ENCODE measurements at regions not wholly inside any gene's neighbourhood (a gene's known extent, or its start where the extent isn't known, plus 50 kb on each side); places are given as distances from the start of the nearest gene placed in this dataset.

DNA sequence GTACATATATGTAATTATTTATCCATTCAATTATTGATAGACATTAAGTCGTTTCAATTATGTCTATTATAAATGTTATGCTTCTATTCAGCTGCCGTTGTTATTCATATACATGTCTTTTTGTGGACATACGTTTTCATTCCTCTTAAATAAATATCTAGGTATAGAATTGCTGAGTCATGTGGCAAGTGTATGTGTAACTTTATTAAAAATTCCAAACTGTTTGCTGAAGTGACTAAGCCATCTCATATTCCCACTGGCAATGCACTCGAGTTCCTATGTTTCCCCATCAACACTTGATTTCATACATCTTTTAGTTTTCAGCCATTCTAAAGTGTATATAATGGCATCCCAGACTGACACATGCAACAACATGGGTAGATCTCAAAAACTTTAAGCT is 739.7 kb upstream of the POU3F2 start:
- DNase-seq: no peak
- no peaks in the 10 kb centered on the region for H3K36me3 ChIP-seq (ENCODE audit: control insufficient read depth in 1 of 2, insufficient read depth in 2 of 2, low read length in 1 of 2)
- ATAC-seq (ENCODE audit: low FRiP score): no peak
- WGBS, 2 donors: 41 to 51% methylated on average over 4 of the region's 4 CpGs
- no peaks in the 10 kb centered on the region for H3K4me1 ChIP-seq (ENCODE audit: control insufficient read depth in 1 of 2, insufficient read depth in 2 of 2, low read length in 2 of 2)
- no peaks in the 10 kb centered on the region for H3K27me3 ChIP-seq (ENCODE audit: control insufficient read depth in 1 of 2, insufficient read depth in 2 of 2, low read length in 1 of 2)
- H3K4me3 ChIP-seq (ENCODE audit: low read length in 2 of 2): no peak overlapping the region
- intact Hi-C loops (cut with DNase I): no loop called here
- no peak overlapping the region for H3K27ac ChIP-seq (ENCODE audit: low read depth in 1 of 2, low read length in 2 of 2)
- no peaks in the 10 kb centered on the region for H3K9me3 ChIP-seq (ENCODE audit: control insufficient read depth, low read length)

GRCh38 chr6:98107801-98108200 is 726.6 kb upstream of the POU3F2 start:
- no peak for ATAC-seq (ENCODE audit: low FRiP score)
- no peak for DNase-seq
- Histone ChIP-seq H3K27me3 (ENCODE audit: control insufficient read depth in 1 of 2, insufficient read depth in 2 of 2, low read length in 1 of 2) (no peaks in the 10 kb centered on the region), H3K4me3 (ENCODE audit: low read length in 2 of 2) (no peak overlapping the region), H3K27ac (ENCODE audit: low read depth in 1 of 2, low read length in 2 of 2) (no peak overlapping the region), H3K9me3 (ENCODE audit: control insufficient read depth, low read length) (no peaks in the 10 kb centered on the region), H3K4me1 (ENCODE audit: control insufficient read depth in 1 of 2, insufficient read depth in 2 of 2, low read length in 2 of 2) (no peaks in the 10 kb centered on the region), H3K36me3 (ENCODE audit: control insufficient read depth in 1 of 2, insufficient read depth in 2 of 2, low read length in 1 of 2) (no peaks in the 10 kb centered on the region)
- intact Hi-C loops (cut with DNase I): no loop called here

GRCh38 chr6:98116455-98116854 is 717.9 kb upstream of the POU3F2 start:
- H3K36me3 ChIP-seq (ENCODE audit: control insufficient read depth in 1 of 2, insufficient read depth in 2 of 2, low read length in 1 of 2): no peaks in the 10 kb centered on the region
- H3K9me3 ChIP-seq (ENCODE audit: control insufficient read depth, low read length): no peaks in the 10 kb centered on the region
- H3K4me1 ChIP-seq (ENCODE audit: control insufficient read depth in 1 of 2, insufficient read depth in 2 of 2, low read length in 2 of 2): no peaks in the 10 kb centered on the region
- H3K27ac ChIP-seq (ENCODE audit: low read depth in 1 of 2, low read length in 2 of 2): no peak overlapping the region
- no peak for DNase-seq
- intact Hi-C loops (cut with DNase I): no loop called here
- no peak overlapping the region for H3K4me3 ChIP-seq (ENCODE audit: low read length in 2 of 2)
- no peak for ATAC-seq (ENCODE audit: low FRiP score)
- WGBS, 2 donors: 60 to 65% methylated on average over 9 of the region's 9 CpGs
- H3K27me3 ChIP-seq (ENCODE audit: control insufficient read depth in 1 of 2, insufficient read depth in 2 of 2, low read length in 1 of 2): no peaks in the 10 kb centered on the region

DNA sequence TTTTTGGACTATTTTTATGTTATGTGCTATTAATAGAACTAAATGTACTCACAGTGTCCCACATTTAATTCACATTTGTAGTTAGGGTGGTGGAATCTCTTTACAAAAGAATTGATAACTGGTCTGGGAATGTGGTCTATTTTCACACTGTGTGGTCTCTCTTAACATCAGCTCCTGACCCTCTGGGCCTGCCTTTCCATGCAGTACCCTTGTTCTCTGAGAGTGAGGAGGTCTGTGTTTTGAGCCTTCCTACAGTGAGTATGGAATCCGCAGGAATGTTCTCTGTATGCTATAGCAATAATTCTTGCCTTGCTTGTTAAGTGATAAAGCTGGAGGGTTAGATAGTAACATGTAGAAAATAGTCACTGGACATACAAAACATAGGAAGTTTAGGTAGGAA is 717.3 kb upstream of the POU3F2 start:
- no peak for DNase-seq
- no peak for ATAC-seq (ENCODE audit: low FRiP score)
- Histone ChIP-seq H3K4me3 (ENCODE audit: low read length in 2 of 2) (no peak overlapping the region), H3K36me3 (ENCODE audit: control insufficient read depth in 1 of 2, insufficient read depth in 2 of 2, low read length in 1 of 2) (no peaks in the 10 kb centered on the region), H3K27ac (ENCODE audit: low read depth in 1 of 2, low read length in 2 of 2) (no peak overlapping the region), H3K4me1 (ENCODE audit: control insufficient read depth in 1 of 2, insufficient read depth in 2 of 2, low read length in 2 of 2) (no peaks in the 10 kb centered on the region), H3K9me3 (ENCODE audit: control insufficient read depth, low read length) (no peaks in the 10 kb centered on the region), H3K27me3 (ENCODE audit: control insufficient read depth in 1 of 2, insufficient read depth in 2 of 2, low read length in 1 of 2) (no peaks in the 10 kb centered on the region)
- WGBS, 2 donors: 10 to 23% methylated on average over 1 of the region's 1 CpG
- intact Hi-C loops (cut with DNase I): no loop called here

DNA sequence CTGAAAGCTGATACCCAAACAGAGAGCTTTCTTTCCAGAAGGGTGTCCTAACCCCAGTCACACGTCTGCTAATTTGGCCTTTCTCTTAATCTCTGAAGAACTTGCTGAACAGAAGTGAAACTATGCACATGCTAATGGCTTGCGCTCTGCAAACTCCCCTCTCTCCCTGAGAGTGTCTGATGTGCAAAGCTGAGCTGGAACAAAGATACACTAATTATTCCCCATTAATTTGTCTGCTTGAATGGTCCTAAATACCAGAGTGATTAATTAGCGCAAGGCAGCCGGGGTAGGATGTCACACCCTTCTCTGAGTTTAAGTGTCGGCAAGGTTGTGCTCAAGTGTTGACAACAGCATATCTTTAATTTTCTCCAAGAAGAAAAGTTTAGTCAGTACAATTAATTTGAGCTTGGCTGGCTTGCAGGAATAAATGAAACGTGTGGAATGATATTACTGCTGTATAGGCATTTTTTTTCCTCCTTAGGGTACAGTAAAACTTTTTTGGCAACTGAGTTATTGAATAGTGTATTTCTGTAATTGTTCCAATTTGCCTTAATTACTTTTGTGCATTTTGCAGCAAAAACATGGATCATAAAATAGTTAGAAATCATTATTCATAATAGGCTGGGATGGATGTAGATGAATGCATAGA is 715.9 kb upstream of the POU3F2 start:
- no peak overlapping the region for H3K4me3 ChIP-seq (ENCODE audit: low read length in 2 of 2)
- intact Hi-C loops (cut with DNase I): no loop called here
- DNase-seq: no peak
- H3K36me3 ChIP-seq (ENCODE audit: control insufficient read depth in 1 of 2, insufficient read depth in 2 of 2, low read length in 1 of 2): no peaks in the 10 kb centered on the region
- no peak overlapping the region for H3K27ac ChIP-seq (ENCODE audit: low read depth in 1 of 2, low read length in 2 of 2)
- no peak for ATAC-seq (ENCODE audit: low FRiP score)
- no peaks in the 10 kb centered on the region for H3K4me1 ChIP-seq (ENCODE audit: control insufficient read depth in 1 of 2, insufficient read depth in 2 of 2, low read length in 2 of 2)
- H3K9me3 ChIP-seq (ENCODE audit: control insufficient read depth, low read length): no peaks in the 10 kb centered on the region
- no peaks in the 10 kb centered on the region for H3K27me3 ChIP-seq (ENCODE audit: control insufficient read depth in 1 of 2, insufficient read depth in 2 of 2, low read length in 1 of 2)
- 28 to 32% methylated on average over 6 of the region's 6 CpGs for WGBS, 2 donors

GRCh38 chr6:98124171-98124570 is 710.2 kb upstream of the POU3F2 start:
- 73 to 76% methylated on average over 2 of the region's 2 CpGs for WGBS, 2 donors
- ATAC-seq (ENCODE audit: low FRiP score) (no peak), DNase-seq (no peak)
- no peak overlapping the region for H3K27ac ChIP-seq (ENCODE audit: low read depth in 1 of 2, low read length in 2 of 2)
- H3K27me3 ChIP-seq (ENCODE audit: control insufficient read depth in 1 of 2, insufficient read depth in 2 of 2, low read length in 1 of 2): no peaks in the 10 kb centered on the region
- no peaks in the 10 kb centered on the region for H3K36me3 ChIP-seq (ENCODE audit: control insufficient read depth in 1 of 2, insufficient read depth in 2 of 2, low read length in 1 of 2)
- no peak overlapping the region for H3K4me3 ChIP-seq (ENCODE audit: low read length in 2 of 2)
- intact Hi-C loops (cut with DNase I): no loop called here
- no peaks in the 10 kb centered on the region for H3K4me1 ChIP-seq (ENCODE audit: control insufficient read depth in 1 of 2, insufficient read depth in 2 of 2, low read length in 2 of 2)
- H3K9me3 ChIP-seq (ENCODE audit: control insufficient read depth, low read length): no peaks in the 10 kb centered on the region

DNA sequence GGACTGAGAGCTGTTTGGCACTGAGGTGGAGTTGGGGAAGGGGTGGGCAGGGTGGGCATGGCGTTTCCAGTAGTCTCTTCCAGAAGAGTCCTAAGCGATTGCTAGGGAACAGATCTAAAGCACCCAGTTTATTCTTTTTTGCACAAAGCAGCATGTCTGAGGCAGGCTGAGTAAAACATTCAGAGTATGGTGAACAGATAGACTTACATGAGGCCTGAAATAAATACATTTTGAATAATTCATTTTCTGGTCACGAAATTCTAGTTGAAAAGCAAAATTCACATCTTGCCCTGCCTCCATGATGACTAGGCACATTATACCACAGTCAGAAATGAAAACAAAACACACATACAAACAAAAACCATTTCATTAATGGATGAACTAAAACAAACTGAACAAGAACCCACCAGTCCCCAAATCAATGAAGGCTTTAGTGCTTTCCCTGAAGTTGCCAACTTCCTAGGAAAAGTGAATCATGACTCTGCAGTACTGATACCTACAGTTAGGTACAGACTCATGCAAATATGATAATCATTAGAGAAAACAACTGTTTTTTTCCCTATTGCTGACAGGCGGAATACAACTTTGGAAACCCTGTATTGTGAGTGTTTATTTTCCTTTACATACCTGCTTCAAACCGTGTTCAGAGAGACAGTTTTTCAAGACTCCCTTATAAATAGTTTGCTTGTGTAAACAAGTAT is 702.9 kb upstream of the POU3F2 start:
- intact Hi-C loops (cut with DNase I): no loop called here
- H3K4me1 ChIP-seq (ENCODE audit: control insufficient read depth in 1 of 2, insufficient read depth in 2 of 2, low read length in 2 of 2): no peaks in the 10 kb centered on the region
- DNase-seq: no peak
- no peak overlapping the region for H3K4me3 ChIP-seq (ENCODE audit: low read length in 2 of 2)
- H3K27me3 ChIP-seq (ENCODE audit: control insufficient read depth in 1 of 2, insufficient read depth in 2 of 2, low read length in 1 of 2): no peaks in the 10 kb centered on the region
- no peaks in the 10 kb centered on the region for H3K9me3 ChIP-seq (ENCODE audit: control insufficient read depth, low read length)
- 17 to 34% methylated on average over 5 of the region's 5 CpGs for WGBS, 2 donors
- no peak overlapping the region for H3K27ac ChIP-seq (ENCODE audit: low read depth in 1 of 2, low read length in 2 of 2)
- H3K36me3 ChIP-seq (ENCODE audit: control insufficient read depth in 1 of 2, insufficient read depth in 2 of 2, low read length in 1 of 2): no peaks in the 10 kb centered on the region
- no peak for ATAC-seq (ENCODE audit: low FRiP score)

- 5 to 7% methylated on average over 4 of the region's 4 CpGs for WGBS, 2 donors
- Histone ChIP-seq H3K9me3 (ENCODE audit: control insufficient read depth, low read length) (no peaks in the 10 kb centered on the region), H3K27me3 (ENCODE audit: control insufficient read depth in 1 of 2, insufficient read depth in 2 of 2, low read length in 1 of 2) (no peaks in the 10 kb centered on the region), H3K36me3 (ENCODE audit: control insufficient read depth in 1 of 2, insufficient read depth in 2 of 2, low read length in 1 of 2) (no peaks in the 10 kb centered on the region), H3K4me1 (ENCODE audit: control insufficient read depth in 1 of 2, insufficient read depth in 2 of 2, low read length in 2 of 2) (no peaks in the 10 kb centered on the region), H3K4me3 (ENCODE audit: low read length in 2 of 2) (no peak overlapping the region), H3K27ac (ENCODE audit: low read depth in 1 of 2, low read length in 2 of 2) (no peak overlapping the region)
- ATAC-seq (ENCODE audit: low FRiP score): no peak
- no peak for DNase-seq
- intact Hi-C loops (cut with DNase I): no loop called here
These were observed 698.0 kb upstream of the POU3F2 start for GRCh38 chr6:98136333-98136732.

DNA sequence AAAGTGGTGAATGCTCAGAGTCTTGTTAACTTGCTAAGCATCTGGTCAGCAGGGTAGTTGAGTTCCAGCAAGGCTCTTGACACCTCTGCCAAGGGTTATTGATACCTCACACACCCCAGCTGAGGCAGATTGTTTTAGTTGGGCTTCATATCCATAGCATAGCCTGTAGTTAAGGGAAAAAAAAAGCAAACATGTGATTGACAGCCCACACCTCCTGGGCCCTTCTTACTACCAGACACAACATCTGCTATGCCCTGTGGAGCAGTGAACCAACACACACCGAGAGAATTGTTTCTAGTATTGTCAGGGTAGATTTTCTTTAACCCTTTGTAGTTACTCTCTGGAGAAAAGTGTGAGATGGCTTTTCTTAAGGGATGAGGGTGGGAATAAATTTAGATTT is 697.0 kb upstream of the POU3F2 start:
- ATAC-seq (ENCODE audit: low FRiP score) (no peak), DNase-seq (no peak)
- intact Hi-C loops (cut with DNase I): no loop called here
- WGBS, 2 donors: 0 to 3% methylated on average over 1 of the region's 1 CpG
- no peaks in the 10 kb centered on the region for H3K36me3 ChIP-seq (ENCODE audit: control insufficient read depth in 1 of 2, insufficient read depth in 2 of 2, low read length in 1 of 2)
- H3K4me3 ChIP-seq (ENCODE audit: low read length in 2 of 2): no peak overlapping the region
- no peak overlapping the region for H3K27ac ChIP-seq (ENCODE audit: low read depth in 1 of 2, low read length in 2 of 2)
- H3K27me3 ChIP-seq (ENCODE audit: control insufficient read depth in 1 of 2, insufficient read depth in 2 of 2, low read length in 1 of 2): no peaks in the 10 kb centered on the region
- no peaks in the 10 kb centered on the region for H3K4me1 ChIP-seq (ENCODE audit: control insufficient read depth in 1 of 2, insufficient read depth in 2 of 2, low read length in 2 of 2)
- no peaks in the 10 kb centered on the region for H3K9me3 ChIP-seq (ENCODE audit: control insufficient read depth, low read length)

Measured in aorta (tissue), 5 donors.